SK-N-SH (cell line): ENCODE measurements at regions not wholly inside any gene's neighbourhood (a gene's known extent, or its start where the extent isn't known, plus 50 kb on each side); places are given as distances from the start of the nearest gene placed in this dataset.

ENCODE experiments used
- CTCF ChIA-PET: fragments of 300-600, 350-600 bp; formaldehyde crosslinking; extraction: SDS; loops from one replicate; lab custom pipeline; 2021; lab: Yijun Ruan, JAX
- POLR2A ChIA-PET: fragments of 350-600 bp; sonication (Branson Sonifier 250); formaldehyde crosslinking; extraction: SDS; loops from one replicate; lab custom pipeline; 2020; ENCODE audit warnings: antibody characterized with exemption, inconsistent platforms; lab: Yijun Ruan, JAX
- DNase-seq: peaks from one replicate; pipeline ENCODE4 v3.0.0; 2012
- H2AFZ ChIP-seq: fragments of 200-600 bp; sonication (generic); 2 replicates; pipeline ENCODE4 v1.8.1; 2016; ENCODE audit warnings: antibody characterized with exemption, mild to moderate bottlenecking, low read depth
- H3F3A ChIP-seq: fragments of 200-600 bp; sonication (generic); replicated peaks from 2 replicates; pipeline ENCODE3; 2016; ENCODE audit warnings: antibody characterized with exemption, mild to moderate bottlenecking; ENCODE audit not compliant: insufficient read depth
- H3K27ac ChIP-seq, 2 experiments: fragments of 200-500 bp in 1 of 2; fragments of 200-600 bp in 1 of 2; sonication (Bioruptor generic) in 1 of 2; sonication (generic), shearing (Covaris generic) in 1 of 2; 2 replicates each; pipeline versions ENCODE4 v1.5.1 to v1.6.1; 2014 to 2016; ENCODE audit warnings: low read depth in 2 of 2, inconsistent platforms in 1 of 2, low read length in 1 of 2, mild to moderate bottlenecking in 1 of 2, mixed read lengths in 1 of 2
- H3K27me3 ChIP-seq: fragments of 200-600 bp; sonication (generic), shearing (Covaris generic); 2 replicates; pipeline ENCODE4 v1.6.1; 2016; ENCODE audit warnings: mixed run types; ENCODE audit not compliant: insufficient read depth
- H3K36me3 ChIP-seq, 2 experiments: fragments of 200-500 bp in 1 of 2; fragments of 200-600 bp in 1 of 2; sonication (Bioruptor generic) in 1 of 2; sonication (generic) in 1 of 2; replicated peaks in 1 of 2; 2 replicates each; pipeline versions ENCODE3 to v1.5.1; 2014 to 2016; ENCODE audit warnings: low read length in 1 of 2, mild to moderate bottlenecking in 1 of 2; ENCODE audit not compliant: insufficient read depth in 2 of 2, control insufficient read depth in 1 of 2
- H3K4me1 ChIP-seq, 2 experiments: fragments of 200-500 bp in 1 of 2; fragments of 200-600 bp in 1 of 2; sonication (Bioruptor generic) in 1 of 2; sonication (generic), shearing (Covaris generic) in 1 of 2; 2 replicates each; pipeline versions ENCODE4 v1.5.1 to v1.6.1; 2014 to 2016; ENCODE audit warnings: low read depth in 1 of 2, low read length in 1 of 2, mixed run types in 1 of 2; ENCODE audit not compliant: insufficient read depth in 2 of 2, control insufficient read depth in 1 of 2
- H3K4me2 ChIP-seq: fragments of 200-600 bp; sonication (generic), shearing (Covaris generic); 2 replicates; pipeline ENCODE4 v1.6.1; 2017; ENCODE audit warnings: mixed run types
- H3K4me3 ChIP-seq, 2 experiments: fragments of 200-500 bp in 1 of 2; fragments of 200-600 bp in 1 of 2; sonication (Bioruptor generic) in 1 of 2; sonication (generic), shearing (Covaris generic) in 1 of 2; 2 replicates each; pipeline versions ENCODE4 v1.5.1 to v1.8.1; 2014 to 2016; ENCODE audit warnings: low read depth in 2 of 2, inconsistent platforms in 1 of 2, low read length in 1 of 2, mild to moderate bottlenecking in 1 of 2, mixed read lengths in 1 of 2, moderate library complexity in 1 of 2
- H3K79me2 ChIP-seq: fragments of 200-600 bp; sonication (generic); 2 replicates; pipeline ENCODE4 v1.8.1; 2017; ENCODE audit warnings: mild to moderate bottlenecking; ENCODE audit not compliant: insufficient read depth
- H3K9ac ChIP-seq: fragments of 200-600 bp; sonication (generic); 2 replicates; pipeline ENCODE4 v1.6.1; 2017; ENCODE audit warnings: mixed run types
- H3K9me2 ChIP-seq: fragments of 200-600 bp; sonication (generic); 2 replicates; pipeline ENCODE4 v1.6.1; 2017; ENCODE audit warnings: mixed run types
- H3K9me3 ChIP-seq: fragments of 200-600 bp; sonication (generic); 2 replicates; pipeline ENCODE4 v1.6.1; 2017; ENCODE audit warnings: mixed run types, mild to moderate bottlenecking, moderate library complexity
- H4K20me1 ChIP-seq: fragments of 200-600 bp; sonication (generic); 2 replicates; pipeline ENCODE4 v1.6.1; 2017; ENCODE audit warnings: mild to moderate bottlenecking, mixed run types; ENCODE audit not compliant: insufficient read depth
- CHD2 ChIP-seq: fragments of 150-350 bp; IDR thresholded peaks from 2 replicates; pipeline ENCODE4 v1.6.1; 2018; ENCODE audit warnings: low read length; ENCODE audit not compliant: partially characterized antibody
- FOSL2 ChIP-seq: IDR thresholded peaks from 2 replicates; pipeline ENCODE4 v1.4.0; 2012; ENCODE audit warnings: low read depth, mild to moderate bottlenecking, moderate library complexity, borderline replicate concordance
- IRF3 ChIP-seq: fragments of 150-350 bp; IDR thresholded peaks from 2 replicates; pipeline ENCODE4 v1.6.1; 2016; ENCODE audit warnings: mild to moderate bottlenecking, low read depth, low read length
- MXI1 ChIP-seq: IDR thresholded peaks from 2 replicates; pipeline ENCODE4 v1.6.1; 2012; ENCODE audit warnings: mild to moderate bottlenecking, low read depth, low read length, improper control_type of control experiment
- NFIC ChIP-seq: IDR thresholded peaks from 2 replicates; pipeline ENCODE4 v1.4.0; 2012; ENCODE audit warnings: borderline replicate concordance
- POLR2AphosphoS5 ChIP-seq: IDR thresholded peaks from 2 replicates; pipeline ENCODE4 v1.6.1; 2012; ENCODE audit warnings: low read depth, low read length
- RCOR1 ChIP-seq: fragments of 150-350 bp; IDR thresholded peaks from 2 replicates; pipeline ENCODE4 v1.6.1; 2017; ENCODE audit warnings: antibody characterized with exemption, low read length
- SMC3 ChIP-seq: IDR thresholded peaks from 2 replicates; pipeline ENCODE4 v1.6.1; 2012; ENCODE audit warnings: low read depth, low read length, improper control_type of control experiment
- TCF12 ChIP-seq: IDR thresholded peaks from 2 replicates; pipeline ENCODE4 v1.4.0; 2012
- TEAD4 ChIP-seq: IDR thresholded peaks from 2 replicates; pipeline ENCODE4 v1.4.0; 2012; ENCODE audit warnings: mild to moderate bottlenecking, borderline replicate concordance; ENCODE audit not compliant: insufficient read depth
- ZBTB33 ChIP-seq: IDR thresholded peaks from 2 replicates; pipeline ENCODE4 v1.4.0; 2012; ENCODE audit warnings: low read depth, borderline replicate concordance
- WGBS: methylation state at CpG from one replicate; pipeline ENCODE4 v1.1.6; 2017; ENCODE audit warnings: low lambda C conversion rate; 5-methylcytosine and 5-hydroxymethylcytosine counted together
- TF ChIP-seq, protein P1 (sequence below): IDR thresholded peaks from 2 replicates; pipeline ENCODE4 v1.6.1; 2012; ENCODE audit warnings: mild to moderate bottlenecking, low read depth, low read length, moderate library complexity
- TF ChIP-seq, protein P2 (sequence below): IDR thresholded peaks from 2 replicates; pipeline ENCODE4 v1.4.0; 2012; ENCODE audit warnings: low read depth

DNA sequence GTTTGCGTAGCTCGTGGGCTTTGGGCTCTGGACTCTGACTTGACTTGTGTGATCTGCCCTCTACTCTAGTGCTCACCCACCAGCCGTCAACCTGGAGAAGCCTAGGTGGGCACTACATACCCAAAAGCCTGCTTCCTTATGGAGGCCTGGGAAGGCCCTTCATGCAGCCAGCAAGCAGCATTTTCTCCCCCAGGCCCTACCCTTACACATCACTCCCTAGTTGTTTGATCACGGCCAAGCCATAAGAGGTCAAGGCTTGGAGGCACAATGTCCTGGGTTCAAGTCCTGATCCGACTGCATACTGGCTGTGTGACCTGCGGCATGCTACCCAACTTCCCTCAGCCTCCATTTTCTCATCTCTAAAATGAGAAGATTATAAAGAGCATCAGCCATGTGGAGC lies 151.3 kb upstream of the EGFLAM start:
- Histone ChIP-seq H2AFZ (no peak overlapping the region), H3K4me2 (no peak overlapping the region), H3K4me1 (no peaks in the 10 kb centered on the region), H3K9ac (no peak overlapping the region), H3K79me2 (no peaks in the 10 kb centered on the region), H3K9me2 (no peaks in the 10 kb centered on the region), H3F3A (no peaks in the 10 kb centered on the region), H3K36me3 (no peaks in the 10 kb centered on the region)
- 0% methylated on average over 3 of the region's 6 CpGs for WGBS
- CTCF ChIA-PET = no interaction called here
- TF ChIP-seq, protein P1, sequence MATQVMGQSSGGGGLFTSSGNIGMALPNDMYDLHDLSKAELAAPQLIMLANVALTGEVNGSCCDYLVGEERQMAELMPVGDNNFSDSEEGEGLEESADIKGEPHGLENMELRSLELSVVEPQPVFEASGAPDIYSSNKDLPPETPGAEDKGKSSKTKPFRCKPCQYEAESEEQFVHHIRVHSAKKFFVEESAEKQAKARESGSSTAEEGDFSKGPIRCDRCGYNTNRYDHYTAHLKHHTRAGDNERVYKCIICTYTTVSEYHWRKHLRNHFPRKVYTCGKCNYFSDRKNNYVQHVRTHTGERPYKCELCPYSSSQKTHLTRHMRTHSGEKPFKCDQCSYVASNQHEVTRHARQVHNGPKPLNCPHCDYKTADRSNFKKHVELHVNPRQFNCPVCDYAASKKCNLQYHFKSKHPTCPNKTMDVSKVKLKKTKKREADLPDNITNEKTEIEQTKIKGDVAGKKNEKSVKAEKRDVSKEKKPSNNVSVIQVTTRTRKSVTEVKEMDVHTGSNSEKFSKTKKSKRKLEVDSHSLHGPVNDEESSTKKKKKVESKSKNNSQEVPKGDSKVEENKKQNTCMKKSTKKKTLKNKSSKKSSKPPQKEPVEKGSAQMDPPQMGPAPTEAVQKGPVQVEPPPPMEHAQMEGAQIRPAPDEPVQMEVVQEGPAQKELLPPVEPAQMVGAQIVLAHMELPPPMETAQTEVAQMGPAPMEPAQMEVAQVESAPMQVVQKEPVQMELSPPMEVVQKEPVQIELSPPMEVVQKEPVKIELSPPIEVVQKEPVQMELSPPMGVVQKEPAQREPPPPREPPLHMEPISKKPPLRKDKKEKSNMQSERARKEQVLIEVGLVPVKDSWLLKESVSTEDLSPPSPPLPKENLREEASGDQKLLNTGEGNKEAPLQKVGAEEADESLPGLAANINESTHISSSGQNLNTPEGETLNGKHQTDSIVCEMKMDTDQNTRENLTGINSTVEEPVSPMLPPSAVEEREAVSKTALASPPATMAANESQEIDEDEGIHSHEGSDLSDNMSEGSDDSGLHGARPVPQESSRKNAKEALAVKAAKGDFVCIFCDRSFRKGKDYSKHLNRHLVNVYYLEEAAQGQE = no peak
- TF ChIP-seq, protein P2, sequence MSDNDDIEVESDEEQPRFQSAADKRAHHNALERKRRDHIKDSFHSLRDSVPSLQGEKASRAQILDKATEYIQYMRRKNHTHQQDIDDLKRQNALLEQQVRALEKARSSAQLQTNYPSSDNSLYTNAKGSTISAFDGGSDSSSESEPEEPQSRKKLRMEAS = no peak
- no peak for TF ChIP-seq POLR2AphosphoS5
- TF ChIP-seq IRF3 = no peak
- TF ChIP-seq SMC3 = no peak
- no peak for TF ChIP-seq ZBTB33
- no peak for TF ChIP-seq RCOR1
- no peak for TF ChIP-seq NFIC
- TF ChIP-seq TEAD4 = no peak
- no peak for TF ChIP-seq CHD2
- no peak for TF ChIP-seq FOSL2
- no peak for TF ChIP-seq MXI1
- TF ChIP-seq TCF12 = no peak
- TF ChIP-seq, all 33 proteins: peak for 0
- POLR2A ChIA-PET = no interaction called here
- Histone ChIP-seq H3K27ac (no peak overlapping the region), H3K9me3 (no peaks in the 10 kb centered on the region), H3K4me3 (no peak overlapping the region), H4K20me1 (no peaks in the 10 kb centered on the region), H3K27me3 (peaks cover 13% of the 10 kb centered on the region; the same call in 1 of the 2 replicates)
- DNase-seq = no peak
